HCT116 (cell line): ENCODE measurements at regions not wholly inside any gene's neighbourhood (a gene's known extent, or its start where the extent isn't known, plus 50 kb on each side); places are given as distances from the start of the nearest gene placed in this dataset.

Experiments used
- ATAC-seq: fragments of 200-7000 bp; cut with Tn5 transposase; 2 replicates; pipeline ENCODE4 v1.9.1; 2020; ENCODE audit warnings: mild to moderate bottlenecking, moderate library complexity
- BruUV-seq: library from RNA; stranded (reverse); fragments of 400-500 nt; replicated peaks from 2 replicates; lab custom pipeline; 2021; lab: Mats Ljungman, UMichigan
- CTCF ChIA-PET: fragments of 300-600 bp; sonication (Branson Sonifier 250); formaldehyde crosslinking; loops from one replicate; lab custom pipeline; 2021; ENCODE audit warnings: antibody characterized with exemption; lab: Charles Lee
- POLR2A ChIA-PET: fragments of 300-600, 350-600 bp; sonication (Branson Sonifier 250); formaldehyde crosslinking; loops from one replicate; lab custom pipeline; 2021; ENCODE audit warnings: antibody characterized with exemption; lab: Charles Lee
- RAD21 ChIA-PET, 2 experiments: fragments of 300-600 bp; sonication (Branson Sonifier 250); formaldehyde crosslinking; loops; one replicate each; lab custom pipeline; 2023; ENCODE audit warnings: low total read pairs in 2 of 2; ENCODE audit not compliant: uncharacterized antibody in 2 of 2, unreplicated experiment in 2 of 2, low non-redundant PET in 1 of 2; lab: Charles Lee
- DNase-seq: peaks from one replicate; pipeline ENCODE4 v3.0.0-alpha.2; 2010; ENCODE audit warnings: low read depth, low spot score
- H2AFZ ChIP-seq: fragments of 200-600 bp; shearing (Covaris generic), sonication (generic); 2 replicates; pipeline ENCODE4 v1.6.1; 2017; ENCODE audit warnings: low read depth, mixed run types, mixed read lengths, antibody characterized with exemption, low read length; ENCODE audit not compliant: poor library complexity, severe bottlenecking
- H3K27ac ChIP-seq: 2 replicates; pipeline ENCODE4 v1.5.1; 2012; ENCODE audit warnings: low read depth, low read length
- H3K27me3 ChIP-seq: fragments of 200-600 bp; sonication (generic); 2 replicates; pipeline ENCODE4 v1.6.1; 2016; ENCODE audit warnings: mixed run types, low read length, mixed read lengths; ENCODE audit not compliant: insufficient read depth
- H3K36me3 ChIP-seq, 2 experiments: fragments of 200-500 bp in 1 of 2; fragments of 200-600 bp in 1 of 2; sonication (Bioruptor generic) in 1 of 2; sonication (generic) in 1 of 2; 2 replicates each; pipeline versions ENCODE4 v1.5.1 to v1.6.1; 2014 to 2016; ENCODE audit warnings: low read length in 2 of 2, inconsistent platforms in 1 of 2, mixed read lengths in 1 of 2, mixed run types in 1 of 2; ENCODE audit not compliant: insufficient read depth in 2 of 2, control insufficient read depth in 1 of 2
- H3K4me1 ChIP-seq, 2 experiments: fragments of 200-600 bp in 1 of 2; sonication (generic) in 1 of 2; 2 replicates each; pipeline versions ENCODE4 v1.5.1 to v1.6.1; 2012 to 2017; ENCODE audit warnings: low read length in 2 of 2, inconsistent platforms in 1 of 2, mild to moderate bottlenecking in 1 of 2, mixed read lengths in 1 of 2, mixed run types in 1 of 2, moderate library complexity in 1 of 2; ENCODE audit not compliant: insufficient read depth in 2 of 2, control insufficient read depth in 1 of 2
- H3K4me2 ChIP-seq: fragments of 200-600 bp; sonication (generic); 2 replicates; pipeline ENCODE4 v1.6.1; 2017; ENCODE audit warnings: mixed run types, low read length, mixed read lengths
- H3K4me3 ChIP-seq, 2 experiments: fragments of 200-600 bp in 1 of 2; sonication (generic) in 1 of 2; replicated peaks in 1 of 2; 2 replicates each; pipeline ENCODE4 v1.5.1; 2011 to 2016; ENCODE audit warnings: low read length in 2 of 2, control low read depth in 1 of 2, low read depth in 1 of 2, mild to moderate bottlenecking in 1 of 2, mixed read lengths in 1 of 2, mixed run types in 1 of 2
- H3K79me2 ChIP-seq: fragments of 200-600 bp; sonication (generic); 2 replicates; pipeline ENCODE4 v1.6.1; 2017; ENCODE audit warnings: mild to moderate bottlenecking, mixed run types, low read length, moderate library complexity, mixed read lengths; ENCODE audit not compliant: insufficient read depth
- H3K9ac ChIP-seq: fragments of 200-600 bp; sonication (generic); 2 replicates; pipeline ENCODE4 v1.6.1; 2016; ENCODE audit warnings: low read length, mixed read lengths
- H3K9me2 ChIP-seq: fragments of 200-600 bp; sonication (generic), shearing (Covaris generic); 2 replicates; pipeline ENCODE4 v1.6.1; 2017; ENCODE audit warnings: mixed run types, mild to moderate bottlenecking, moderate library complexity; ENCODE audit not compliant: insufficient read depth
- H3K9me3 ChIP-seq, 2 experiments: fragments of 200-500 bp in 1 of 2; fragments of 200-600 bp in 1 of 2; sonication (Bioruptor generic) in 1 of 2; sonication (generic) in 1 of 2; 2 replicates each; pipeline ENCODE4 v1.6.1; 2014 to 2017; ENCODE audit warnings: low read length in 2 of 2, mixed read lengths in 2 of 2, inconsistent platforms in 1 of 2, low read depth in 1 of 2, mild to moderate bottlenecking in 1 of 2, mixed run types in 1 of 2, moderate library complexity in 1 of 2; ENCODE audit not compliant: control insufficient read depth in 1 of 2, insufficient read depth in 1 of 2
- H4K20me1 ChIP-seq: fragments of 200-600 bp; sonication (generic), shearing (Covaris generic); 2 replicates; pipeline ENCODE4 v1.6.1; 2017; ENCODE audit warnings: mixed run types, mild to moderate bottlenecking, moderate library complexity; ENCODE audit not compliant: insufficient read depth
- CEBPB ChIP-seq: IDR thresholded peaks from 2 replicates; pipeline ENCODE4 v1.6.1; 2012; ENCODE audit warnings: low read depth
- CTCF ChIP-seq, 3 experiments: fragments of 200-600 bp in 1 of 3; sonication (generic) in 1 of 3; IDR thresholded peaks in 2 of 3; conservative IDR thresholded peaks in 1 of 3; 2 replicates each; pipeline ENCODE4 v1.5.1; 2012 to 2017; ENCODE audit warnings: low read depth in 2 of 3, low read length in 2 of 3, antibody characterized with exemption in 1 of 3, borderline replicate concordance in 1 of 3, control low read depth in 1 of 3, mild to moderate bottlenecking in 1 of 3, mixed read lengths in 1 of 3, mixed run types in 1 of 3, moderate library complexity in 1 of 3; ENCODE audit not compliant: insufficient read depth in 1 of 3
- EGR1 ChIP-seq: IDR thresholded peaks from 2 replicates; pipeline ENCODE4 v1.6.1; 2012; ENCODE audit warnings: low read depth
- ELF1 ChIP-seq: IDR thresholded peaks from 2 replicates; pipeline ENCODE4 v1.6.1; 2012; ENCODE audit warnings: low read depth, borderline replicate concordance
- EZH2 ChIP-seq: fragments of 200-600 bp; sonication (generic); IDR thresholded peaks from 2 replicates; pipeline ENCODE4 v1.6.1; 2017; ENCODE audit warnings: antibody characterized with exemption, mixed run types
- EZH2phosphoT487 ChIP-seq: fragments of 200-600 bp; IDR thresholded peaks from 2 replicates; pipeline ENCODE4 v1.6.1; 2018; ENCODE audit warnings: antibody characterized with exemption, borderline replicate concordance
- JUND ChIP-seq: IDR thresholded peaks from 2 replicates; pipeline ENCODE4 v1.6.1; 2012
- MAX ChIP-seq: IDR thresholded peaks from 2 replicates; pipeline ENCODE4 v1.6.1; 2012
- RAD21 ChIP-seq: IDR thresholded peaks from 2 replicates; pipeline ENCODE4 v1.6.1; 2012; ENCODE audit warnings: low read depth, mild to moderate bottlenecking
- REST ChIP-seq: IDR thresholded peaks from 2 replicates; pipeline ENCODE4 v1.6.1; 2012; ENCODE audit warnings: low read depth
- SP1 ChIP-seq: IDR thresholded peaks from 2 replicates; pipeline ENCODE4 v1.6.1; 2012; ENCODE audit warnings: low read depth
- SRF ChIP-seq: IDR thresholded peaks from 2 replicates; pipeline ENCODE4 v1.6.1; 2012; ENCODE audit warnings: low read depth
- TCF7L2 ChIP-seq: IDR thresholded peaks from 2 replicates; pipeline ENCODE4 v1.7.0; 2011; ENCODE audit warnings: borderline replicate concordance, inconsistent platforms; ENCODE audit not compliant: insufficient read depth, insufficient read length; ENCODE audit errors: extremely low read depth
- YY1 ChIP-seq: IDR thresholded peaks from 2 replicates; pipeline ENCODE4 v1.6.1; 2011; ENCODE audit warnings: low read length, low read depth, moderate library complexity, mild to moderate bottlenecking; ENCODE audit not compliant: insufficient replicate concordance; ENCODE audit errors: extremely low read depth
- ZBTB33 ChIP-seq: IDR thresholded peaks from 2 replicates; pipeline ENCODE4 v1.6.1; 2011; ENCODE audit warnings: mild to moderate bottlenecking, low read length, moderate library complexity; ENCODE audit not compliant: insufficient replicate concordance; ENCODE audit errors: extremely low read depth
- ZNF274 ChIP-seq: fragments of 200-500 bp; sonication (Bioruptor generic); IDR thresholded peaks from 2 replicates; pipeline ENCODE4 v1.6.1; 2014; ENCODE audit warnings: mild to moderate bottlenecking, low read depth, low read length, inconsistent platforms
- intact Hi-C: fragments of 100-400 bp; cut with micrococcal nuclease; formaldehyde crosslinking; loops from 2 replicates; pipeline ENCODE4 v1.10.0; 2022

- H3K79me2 ChIP-seq: no peaks in the 10 kb centered on the region
- DNase-seq (no peak), ATAC-seq (no peak)
- intact Hi-C loops: no loop called here
- H3K4me2 ChIP-seq: no peak overlapping the region
- no peak overlapping the region for H3K4me3 ChIP-seq
- ChIA-PET CTCF (no interaction called here), RAD21 (no interaction called here), POLR2A (no interaction called here)
- H3K4me1 ChIP-seq: no peaks in the 10 kb centered on the region; a peak in 1 of 4 replicates
- H3K9me2 ChIP-seq: no peaks in the 10 kb centered on the region
- TF ChIP-seq REST (no peak), EZH2phosphoT487 (no peak), TCF7L2 (no peak), CTCF (IDR thresholded peaks at IDR 0.05 in 2 of 3, conservative IDR thresholded peaks at IDR 0.05 in 1 of 3; ENCODE audit: borderline replicate concordance in 1 of 3, insufficient read depth in 1 of 3, low read depth in 2 of 3, low read length in 2 of 3) (no peak), EGR1 (no peak), ZNF274 (no peak), SP1 (no peak), CEBPB (no peak), YY1 (no peak), ELF1 (no peak), JUND (no peak), EZH2 (no peak), ZBTB33 (no peak), RAD21 (no peak), MAX (no peak), SRF (no peak)
- no peak overlapping the region for H2AFZ ChIP-seq
- no peak overlapping the region for H3K27ac ChIP-seq
- H3K9me3 ChIP-seq: no peaks in the 10 kb centered on the region
- H3K36me3 ChIP-seq: no peaks in the 10 kb centered on the region
- H3K9ac ChIP-seq: no peak overlapping the region
- no TSS peak for BruUV-seq
- H3K27me3 ChIP-seq: no peaks in the 10 kb centered on the region
- H4K20me1 ChIP-seq: no peaks in the 10 kb centered on the region
Measured at GRCh38 chr2:220178991-220179695, 551.7 kb downstream of the SLC4A3 start.
